Mesenchymal stem cell (in vitro differentiated cells and primary cell): ENCODE measurements at regions not wholly inside any gene's neighbourhood (a gene's known extent, or its start where the extent isn't known, plus 50 kb on each side); places are given as distances from the start of the nearest gene placed in this dataset.

Experiments
- DNase-seq: peaks from one replicate; pipeline ENCODE4 v3.0.0-alpha.2; 2013
- H2AFZ ChIP-seq: one replicate; pipeline ENCODE4 v1.6.1; 2013; ENCODE audit warnings: low read depth, mild to moderate bottlenecking, control low read depth, inconsistent platforms, low read length, moderate library complexity
- H2AK5ac ChIP-seq: 2 replicates; pipeline ENCODE4 v1.6.1; 2013; ENCODE audit warnings: low read length, moderate library complexity, mild to moderate bottlenecking, inconsistent platforms; ENCODE audit not compliant: severe bottlenecking
- H2BK120ac ChIP-seq: one replicate; pipeline ENCODE4 v1.6.1; 2013; ENCODE audit warnings: low read depth, mild to moderate bottlenecking, inconsistent platforms, low read length, moderate library complexity
- H2BK12ac ChIP-seq, 2 experiments: one replicate each; pipeline ENCODE4 v1.6.1; 2013; ENCODE audit warnings: inconsistent platforms in 2 of 2, low read length in 2 of 2, mild to moderate bottlenecking in 2 of 2, moderate library complexity in 2 of 2, control low read depth in 1 of 2
- H2BK15ac ChIP-seq: one replicate; pipeline ENCODE4 v1.6.1; 2013; ENCODE audit warnings: mild to moderate bottlenecking, low read depth, inconsistent platforms; ENCODE audit not compliant: poor library complexity, severe bottlenecking
- H2BK5ac ChIP-seq: 2 replicates; pipeline ENCODE4 v1.6.1; 2013; ENCODE audit warnings: low read depth, mild to moderate bottlenecking, low read length, control low read depth, inconsistent platforms; ENCODE audit not compliant: poor library complexity, severe bottlenecking
- H3K14ac ChIP-seq, 2 experiments: one replicate each; pipeline ENCODE4 v1.6.1; 2013; ENCODE audit warnings: inconsistent platforms in 2 of 2, low read length in 2 of 2, control low read depth in 1 of 2, mild to moderate bottlenecking in 1 of 2, moderate library complexity in 1 of 2
- H3K18ac ChIP-seq, 2 experiments: one replicate each; pipeline ENCODE4 v1.6.1; 2013; ENCODE audit warnings: inconsistent platforms in 2 of 2, low read length in 2 of 2, control low read depth in 1 of 2, low read depth in 1 of 2, mild to moderate bottlenecking in 1 of 2
- H3K23ac ChIP-seq, 2 experiments: one replicate each; pipeline ENCODE4 v1.6.1; 2013; ENCODE audit warnings: inconsistent platforms in 2 of 2, low read length in 2 of 2, mild to moderate bottlenecking in 2 of 2, moderate library complexity in 2 of 2, control low read depth in 1 of 2
- H3K27ac ChIP-seq: 2 replicates; pipeline ENCODE4 v1.5.1; 2013; ENCODE audit warnings: mild to moderate bottlenecking, moderate library complexity, low read length, control low read depth, inconsistent platforms; ENCODE audit not compliant: poor library complexity, severe bottlenecking
- H3K27me3 ChIP-seq, 2 experiments: 2 replicates each; pipeline versions ENCODE4 v1.6.1 to v1.7.0; 2013; ENCODE audit warnings: low read length in 2 of 2, mild to moderate bottlenecking in 2 of 2, moderate library complexity in 2 of 2, control low read depth in 1 of 2, inconsistent platforms in 1 of 2; ENCODE audit not compliant: control insufficient read depth in 1 of 2, insufficient read depth in 1 of 2
- H3K36me3 ChIP-seq, 2 experiments: 2 replicates each; pipeline versions ENCODE4 v1.6.1 to v1.7.0; 2013; ENCODE audit warnings: low read length in 2 of 2, control low read depth in 1 of 2, inconsistent platforms in 1 of 2, low read depth in 1 of 2, mild to moderate bottlenecking in 1 of 2; ENCODE audit not compliant: insufficient read depth in 2 of 2, control insufficient read depth in 1 of 2
- H3K4ac ChIP-seq, 2 experiments: one replicate each; pipeline ENCODE4 v1.6.1; 2013; ENCODE audit warnings: inconsistent platforms in 2 of 2, low read length in 2 of 2, mild to moderate bottlenecking in 2 of 2, moderate library complexity in 2 of 2, control low read depth in 1 of 2, low read depth in 1 of 2
- H3K4me1 ChIP-seq: 2 replicates; pipeline ENCODE4 v1.6.1; 2013; ENCODE audit warnings: low read depth, low read length, control low read depth; ENCODE audit not compliant: control insufficient read depth, insufficient read depth
- H3K4me2 ChIP-seq: 2 replicates; pipeline ENCODE4 v1.6.1; 2013; ENCODE audit warnings: low read length, mild to moderate bottlenecking, inconsistent platforms; ENCODE audit not compliant: poor library complexity, severe bottlenecking
- H3K4me3 ChIP-seq, 2 experiments: 2 replicates each; pipeline versions ENCODE4 v1.5.1 to v1.7.0; 2013; ENCODE audit warnings: low read length in 2 of 2, mild to moderate bottlenecking in 2 of 2, control low read depth in 1 of 2, low read depth in 1 of 2; ENCODE audit not compliant: insufficient read depth in 1 of 2
- H3K79me1 ChIP-seq: replicated peaks from 2 replicates; pipeline ENCODE4 v1.6.1; 2013; ENCODE audit warnings: mild to moderate bottlenecking, control low read depth, low read length, inconsistent platforms; ENCODE audit not compliant: poor library complexity, severe bottlenecking
- H3K9ac ChIP-seq: 2 replicates; pipeline ENCODE4 v1.7.0; 2013; ENCODE audit warnings: mild to moderate bottlenecking, low read length, moderate library complexity
- H3K9me3 ChIP-seq: 2 replicates; pipeline ENCODE4 v1.7.0; 2013; ENCODE audit warnings: mild to moderate bottlenecking, low read length; ENCODE audit not compliant: control insufficient read depth
- H4K8ac ChIP-seq: one replicate; pipeline ENCODE4 v1.6.1; 2013; ENCODE audit warnings: inconsistent platforms, mild to moderate bottlenecking, low read length, moderate library complexity
- H4K91ac ChIP-seq: one replicate; pipeline ENCODE4 v1.6.1; 2013; ENCODE audit warnings: mild to moderate bottlenecking, low read length, inconsistent platforms
- WGBS: methylation state at CpG from one replicate; pipeline ENCODE4 v1.1.7; 2013; ENCODE audit warnings: mixed read lengths; 5-methylcytosine and 5-hydroxymethylcytosine counted together

DNA sequence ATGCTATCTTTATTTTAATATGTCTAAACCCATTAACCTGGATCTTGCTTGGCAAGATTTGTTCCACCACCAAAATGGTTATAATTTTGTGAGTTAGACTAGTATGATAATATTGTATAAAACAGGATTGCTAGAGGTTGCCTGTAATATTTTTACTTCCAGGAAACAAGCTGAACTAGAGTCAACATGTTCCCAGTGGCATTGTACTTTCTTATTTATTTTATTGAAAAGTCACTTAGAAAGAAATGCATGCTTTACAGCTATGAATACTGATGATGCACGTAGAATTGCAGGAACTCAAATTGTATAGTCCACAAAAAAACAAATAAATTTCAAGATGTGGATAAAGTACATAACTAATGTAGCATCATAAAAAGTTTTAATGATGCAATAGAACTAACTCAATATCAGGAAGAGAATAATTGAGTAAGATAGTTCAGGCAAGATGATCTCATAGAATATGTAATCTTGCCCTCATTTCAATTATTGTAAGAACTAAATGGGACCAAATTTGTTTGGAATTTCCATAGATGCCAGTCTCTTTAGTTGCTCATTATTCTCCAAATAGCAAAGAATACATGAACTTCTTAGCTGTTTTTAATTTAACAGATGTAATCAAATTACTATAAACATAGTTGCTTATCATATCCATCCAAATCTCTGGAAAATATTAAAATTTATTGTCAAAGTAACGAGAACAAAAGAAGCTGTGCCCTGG lies 451.8 kb downstream of the COL12A1 start:
- H3K4me1 ChIP-seq, result peaks cover 4% of the 10 kb centered on the region
- H3K9me3 ChIP-seq, result no peaks in the 10 kb centered on the region
- H2BK5ac ChIP-seq, result no peak overlapping the region
- H2BK15ac ChIP-seq, result no peak overlapping the region
- no peak overlapping the region for H3K4me3 ChIP-seq
- no CpG with 5 or more reads among the region's 2 CpGs for WGBS
- no peak overlapping the region for H3K27ac ChIP-seq
- H3K18ac ChIP-seq, result no peak overlapping the region
- no peak overlapping the region for H2BK12ac ChIP-seq
- H3K27me3 ChIP-seq, result no peaks in the 10 kb centered on the region
- no peak overlapping the region for H3K4me2 ChIP-seq
- DNase-seq, result no peak
- no peak overlapping the region for H3K14ac ChIP-seq
- H2BK120ac ChIP-seq, result no peak overlapping the region
- no peaks in the 10 kb centered on the region for H3K79me1 ChIP-seq
- H2AFZ ChIP-seq, result no peak overlapping the region
- no peak overlapping the region for H3K9ac ChIP-seq
- no peak overlapping the region for H2AK5ac ChIP-seq
- H3K36me3 ChIP-seq, result no peaks in the 10 kb centered on the region
- no peak overlapping the region for H3K4ac ChIP-seq
- H3K23ac ChIP-seq, result no peak overlapping the region
- no peak overlapping the region for H4K8ac ChIP-seq
- H4K91ac ChIP-seq, result no peak overlapping the region

DNA sequence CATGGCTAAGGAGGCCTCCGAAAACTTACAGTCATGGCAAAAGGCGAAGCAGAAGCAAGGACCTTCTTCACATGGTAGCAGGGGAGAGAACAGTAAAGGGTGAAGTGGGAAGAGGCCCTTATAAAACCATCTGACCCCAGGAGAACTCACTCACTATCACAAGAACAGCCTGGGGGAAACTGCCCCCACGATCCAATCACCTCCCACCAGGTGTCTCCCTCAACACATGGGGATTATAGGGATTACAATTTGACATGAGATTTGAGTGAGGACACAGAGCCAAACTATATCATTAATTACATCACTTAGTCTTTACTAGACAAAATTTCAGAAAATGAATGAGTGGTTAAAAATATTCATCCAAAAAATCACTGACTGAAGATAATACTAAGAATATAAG lies 453.6 kb downstream of the COL12A1 start:
- no peak overlapping the region for H3K14ac ChIP-seq
- H3K18ac ChIP-seq, result no peak overlapping the region
- H2BK120ac ChIP-seq, result no peak overlapping the region
- no peak overlapping the region for H4K91ac ChIP-seq
- no peak for DNase-seq
- H3K79me1 ChIP-seq, result no peaks in the 10 kb centered on the region
- no peak overlapping the region for H2BK15ac ChIP-seq
- H3K27ac ChIP-seq, result no peak overlapping the region
- no peaks in the 10 kb centered on the region for H3K9me3 ChIP-seq
- no peaks in the 10 kb centered on the region for H3K27me3 ChIP-seq
- no peak overlapping the region for H3K23ac ChIP-seq
- H3K36me3 ChIP-seq, result no peaks in the 10 kb centered on the region
- no peak overlapping the region for H2BK5ac ChIP-seq
- no CpG with 5 or more reads among the region's 3 CpGs for WGBS
- no peak overlapping the region for H3K4ac ChIP-seq
- H2BK12ac ChIP-seq, result no peak overlapping the region
- H2AK5ac ChIP-seq, result no peak overlapping the region
- H3K4me3 ChIP-seq, result no peak overlapping the region
- H3K4me1 ChIP-seq, result peaks cover 4% of the 10 kb centered on the region
- no peak overlapping the region for H4K8ac ChIP-seq
- no peak overlapping the region for H2AFZ ChIP-seq
- no peak overlapping the region for H3K4me2 ChIP-seq
- H3K9ac ChIP-seq, result no peak overlapping the region

DNA sequence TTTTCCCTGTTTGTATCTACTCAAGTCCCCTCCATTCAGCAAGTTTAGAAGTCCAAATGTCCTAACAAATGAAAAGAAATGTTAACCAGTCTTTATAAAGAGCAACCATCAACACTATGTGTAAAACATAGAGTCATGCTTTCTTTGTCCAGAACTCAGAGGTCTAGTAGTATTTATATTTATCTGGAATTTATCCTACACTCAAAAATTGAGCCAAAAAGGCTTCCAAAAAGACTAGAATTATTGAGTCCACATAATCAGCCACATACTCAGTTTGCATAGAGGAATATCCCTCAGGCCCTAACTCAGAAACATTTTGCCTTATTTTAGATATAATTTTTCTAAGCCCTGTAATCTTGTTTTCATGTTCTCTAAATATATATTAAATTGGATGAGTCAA lies 455.0 kb downstream of the COL12A1 start:
- Histone ChIP-seq H2BK120ac (no peak overlapping the region), H4K91ac (no peak overlapping the region), H2AK5ac (no peak overlapping the region), H3K18ac (no peak overlapping the region), H2BK15ac (no peak overlapping the region), H2AFZ (no peak overlapping the region), H3K9me3 (no peaks in the 10 kb centered on the region), H3K36me3 (no peaks in the 10 kb centered on the region), H3K4me3 (no peak overlapping the region), H2BK12ac (no peak overlapping the region), H3K79me1 (no peaks in the 10 kb centered on the region), H3K27me3 (no peaks in the 10 kb centered on the region), H3K4me1 (peaks cover 4% of the 10 kb centered on the region), H3K9ac (no peak overlapping the region), H4K8ac (no peak overlapping the region), H3K27ac (no peak overlapping the region), H3K4me2 (no peak overlapping the region), H3K4ac (no peak overlapping the region), H3K23ac (no peak overlapping the region), H2BK5ac (no peak overlapping the region), H3K14ac (no peak overlapping the region)
- no peak for DNase-seq

DNA sequence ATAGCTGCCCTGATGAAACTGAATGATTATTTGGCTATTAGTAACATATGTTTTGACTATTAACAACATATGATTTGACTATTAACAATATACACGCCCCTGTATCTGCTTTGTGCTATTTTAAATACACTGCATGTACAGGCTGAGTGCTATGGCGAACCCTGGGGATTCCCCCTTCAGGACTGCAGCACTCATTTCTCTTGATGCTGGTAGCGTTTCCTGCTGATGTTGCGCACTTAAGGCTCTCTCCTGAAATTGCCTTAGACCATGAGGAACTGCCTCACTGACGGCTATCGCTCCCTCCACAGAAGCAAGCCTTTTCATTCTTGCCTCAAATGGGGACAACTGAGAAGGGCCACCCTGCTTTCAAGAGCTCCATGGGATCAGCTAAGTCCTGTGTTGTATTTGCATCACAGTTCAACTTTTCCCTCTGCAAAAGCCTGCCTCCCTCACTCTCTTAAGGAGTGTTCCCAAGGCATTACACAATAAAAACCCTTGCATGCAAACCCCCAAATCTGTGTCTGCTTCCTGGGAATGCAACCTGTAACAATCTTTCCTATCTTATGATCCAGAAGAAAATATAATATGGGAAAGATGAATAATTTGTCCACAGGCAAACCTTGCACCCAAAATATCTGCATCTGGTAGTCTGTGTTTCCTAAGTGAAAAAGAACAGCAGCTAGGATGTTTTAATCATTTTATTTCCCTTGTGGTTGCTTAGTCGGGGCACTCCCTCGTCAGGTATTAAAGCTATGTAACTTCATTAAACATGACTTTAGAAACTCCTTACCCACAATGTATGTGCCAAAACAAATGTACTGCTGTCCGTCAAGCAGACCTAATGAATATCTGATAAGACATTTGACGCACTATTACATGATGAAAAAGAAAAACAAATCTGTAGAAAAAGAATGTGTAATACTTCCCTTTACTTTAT lies 456.4 kb downstream of the COL12A1 start:
- Histone ChIP-seq H2BK5ac (no peak overlapping the region), H4K8ac (no peak overlapping the region), H2BK15ac (no peak overlapping the region), H3K36me3 (no peaks in the 10 kb centered on the region), H2AK5ac (no peak overlapping the region), H3K14ac (peak overlapping the region in 1 of 2 experiments; percentile 7), H3K4ac (no peak overlapping the region), H3K4me3 (no peak overlapping the region), H3K79me1 (no peaks in the 10 kb centered on the region), H2BK12ac (no peak overlapping the region), H3K9ac (no peak overlapping the region), H4K91ac (no peak overlapping the region), H3K18ac (peak overlapping the region in 1 of 2 experiments; percentile 30), H2BK120ac (no peak overlapping the region), H3K4me1 (no peaks in the 10 kb centered on the region), H3K27ac (no peak overlapping the region), H3K23ac (no peak overlapping the region), H3K27me3 (no peaks in the 10 kb centered on the region), H3K4me2 (no peak overlapping the region), H3K9me3 (no peaks in the 10 kb centered on the region), H2AFZ (peak overlapping the region; percentile 60)
- peak; percentile 18 for DNase-seq
- 84% methylated on average over 9 of the region's 10 CpGs for WGBS
